ENCODE measurements at regions not wholly inside any gene's neighbourhood (a gene's known extent, or its start where the extent isn't known, plus 50 kb on each side); places are given as distances from the start of the nearest gene placed in this dataset.

DNA sequence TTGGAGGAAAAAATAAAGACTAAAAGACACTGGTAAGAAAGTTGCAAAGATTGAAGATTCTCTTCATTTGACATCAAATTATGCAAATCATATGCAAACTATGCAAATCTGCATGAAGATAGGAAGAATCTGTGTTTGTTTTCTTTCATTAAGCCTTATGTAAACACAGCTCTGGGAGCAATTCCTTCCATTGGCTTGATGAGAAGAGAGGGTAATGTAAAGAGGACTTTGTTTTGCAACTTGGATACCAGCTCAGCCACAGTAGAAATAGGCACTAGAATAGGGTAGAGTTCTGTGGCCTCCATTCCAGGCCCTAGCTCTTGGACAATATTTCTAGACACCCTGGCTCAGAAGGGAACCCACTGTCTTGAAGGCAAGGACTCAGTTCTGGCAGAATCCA lies 388.4 kb upstream of the RASGEF1B start:
- no peak for DNase-seq

DNA sequence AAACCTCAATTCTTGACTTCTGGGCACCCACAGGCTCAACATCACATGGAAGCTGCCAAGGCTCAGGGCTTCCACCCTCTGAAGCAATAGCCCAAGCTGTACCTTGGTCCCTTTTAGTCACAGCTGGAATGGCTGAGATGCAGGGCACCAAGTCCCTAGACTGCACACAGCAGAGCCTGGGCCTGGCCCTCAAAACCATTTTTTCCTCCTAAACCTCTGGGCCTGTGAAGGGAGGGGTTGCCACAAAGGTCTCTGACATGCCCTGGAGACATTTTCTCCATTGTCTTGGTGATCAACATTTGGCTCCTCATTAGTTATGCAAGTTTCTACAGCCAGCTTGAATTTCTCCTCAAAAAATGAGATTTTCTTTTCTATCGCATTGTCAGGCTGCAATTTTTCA lies 382.7 kb upstream of the RASGEF1B start:
- DNase-seq: no peak

DNA sequence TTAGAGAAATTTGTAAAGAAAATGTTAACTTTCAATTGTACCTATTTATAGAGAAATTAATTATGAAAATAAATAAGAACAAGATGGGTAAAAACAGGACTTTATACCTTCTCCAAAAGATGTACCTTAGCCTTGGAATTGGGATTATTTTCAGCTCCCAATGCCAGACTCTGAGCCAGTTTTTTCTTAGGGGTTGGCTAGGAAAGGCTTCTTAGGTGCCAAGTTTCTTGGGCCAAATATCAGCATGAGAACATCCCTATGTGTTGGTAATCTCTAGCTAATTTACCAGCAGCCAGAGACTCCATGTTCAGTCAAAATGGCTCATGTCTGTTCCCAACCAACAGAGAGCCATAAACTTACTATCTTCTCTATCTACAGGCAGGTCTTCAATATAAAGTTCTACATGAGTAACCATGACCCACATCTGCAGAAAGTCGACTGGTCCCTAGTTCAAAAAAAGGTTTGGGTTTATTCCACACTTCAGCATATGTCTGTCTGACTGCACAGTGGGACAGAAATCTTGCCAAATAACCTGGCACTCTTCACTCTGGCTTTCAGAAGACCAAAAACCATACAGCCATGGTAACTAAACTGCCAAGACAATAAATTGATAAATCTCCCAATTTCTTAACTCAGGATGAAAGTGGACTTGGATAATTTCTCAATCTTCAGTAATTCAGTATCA lies 380.5 kb upstream of the RASGEF1B start:
- no peak for DNase-seq

DNA sequence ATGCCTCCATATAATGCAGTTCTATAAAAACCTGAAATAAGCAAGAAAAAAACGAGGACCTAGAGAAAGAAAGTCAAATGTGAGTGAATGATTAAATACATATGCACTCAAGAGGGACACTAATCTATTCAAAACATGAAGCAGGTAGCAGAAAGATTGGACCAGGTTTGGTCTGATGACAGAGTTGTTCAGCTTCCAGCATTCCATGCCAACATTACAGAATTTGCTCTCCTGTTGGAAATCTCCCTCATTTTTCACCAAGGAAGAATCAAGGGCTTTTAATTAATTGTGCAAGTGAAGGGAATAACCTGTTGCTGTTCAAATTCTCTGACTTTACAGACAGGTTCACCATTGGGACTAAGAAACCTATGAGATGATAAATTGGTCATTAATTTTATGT lies 379.0 kb upstream of the RASGEF1B start:
- no peak for DNase-seq

DNA sequence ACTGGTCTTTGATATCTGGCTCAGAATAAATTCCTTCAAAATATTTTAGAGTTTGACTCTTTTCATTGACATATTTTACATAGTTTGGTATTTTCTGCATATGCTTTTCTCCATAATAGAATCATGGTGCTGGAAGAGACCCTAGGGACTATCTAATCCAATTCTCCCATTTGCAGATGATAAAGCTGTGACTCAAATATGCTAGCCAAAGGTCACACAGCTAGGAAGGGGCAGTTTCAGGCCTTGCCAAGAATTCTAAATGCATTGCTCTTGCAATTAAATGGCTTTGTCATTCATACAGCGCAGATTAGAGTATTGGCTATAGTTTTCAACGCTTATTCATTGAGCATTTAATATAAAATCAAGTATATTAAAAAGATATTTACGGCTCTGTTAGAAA lies 374.1 kb upstream of the RASGEF1B start:
- DNase-seq: no peak

DNA sequence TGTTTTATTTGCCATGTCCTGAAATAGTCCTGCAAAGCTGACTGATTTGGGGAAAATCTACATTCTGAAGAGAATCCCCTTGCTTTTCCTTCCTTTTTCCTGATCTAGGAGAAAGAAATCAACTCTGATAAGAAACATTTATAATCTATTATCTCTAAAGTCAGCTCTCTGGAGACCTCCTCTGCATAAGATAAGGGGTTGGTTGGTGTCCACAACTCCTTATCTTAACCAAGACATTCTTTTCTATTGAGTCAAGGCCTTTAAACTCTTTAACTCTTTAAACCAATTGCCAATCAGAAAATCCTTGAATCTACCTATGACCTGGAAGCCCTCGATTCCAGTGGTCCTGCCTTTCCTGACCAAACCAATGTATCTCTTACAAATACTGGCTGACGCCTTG lies 373.6 kb upstream of the RASGEF1B start:
- no peak for DNase-seq

DNA sequence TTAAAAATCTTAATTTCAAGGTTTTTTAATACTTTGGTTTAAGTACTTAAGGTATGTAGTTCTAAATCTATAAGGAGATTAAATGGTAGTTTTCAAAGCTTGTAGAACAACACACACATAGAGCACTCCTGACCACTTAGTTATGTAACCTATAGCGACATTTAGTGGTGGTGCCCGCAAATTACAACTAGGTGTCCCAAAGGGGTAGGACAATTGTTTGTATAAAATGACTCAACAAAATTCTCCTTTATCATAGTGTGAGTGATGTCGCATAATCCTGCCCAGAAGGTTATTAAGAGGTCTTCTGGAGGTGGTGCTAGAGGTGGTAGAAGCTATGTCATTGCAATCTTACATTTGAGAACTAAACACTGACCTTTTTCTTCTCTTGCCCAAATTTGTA lies 373.0 kb upstream of the RASGEF1B start:
- peak; percentile 61 for DNase-seq

DNA sequence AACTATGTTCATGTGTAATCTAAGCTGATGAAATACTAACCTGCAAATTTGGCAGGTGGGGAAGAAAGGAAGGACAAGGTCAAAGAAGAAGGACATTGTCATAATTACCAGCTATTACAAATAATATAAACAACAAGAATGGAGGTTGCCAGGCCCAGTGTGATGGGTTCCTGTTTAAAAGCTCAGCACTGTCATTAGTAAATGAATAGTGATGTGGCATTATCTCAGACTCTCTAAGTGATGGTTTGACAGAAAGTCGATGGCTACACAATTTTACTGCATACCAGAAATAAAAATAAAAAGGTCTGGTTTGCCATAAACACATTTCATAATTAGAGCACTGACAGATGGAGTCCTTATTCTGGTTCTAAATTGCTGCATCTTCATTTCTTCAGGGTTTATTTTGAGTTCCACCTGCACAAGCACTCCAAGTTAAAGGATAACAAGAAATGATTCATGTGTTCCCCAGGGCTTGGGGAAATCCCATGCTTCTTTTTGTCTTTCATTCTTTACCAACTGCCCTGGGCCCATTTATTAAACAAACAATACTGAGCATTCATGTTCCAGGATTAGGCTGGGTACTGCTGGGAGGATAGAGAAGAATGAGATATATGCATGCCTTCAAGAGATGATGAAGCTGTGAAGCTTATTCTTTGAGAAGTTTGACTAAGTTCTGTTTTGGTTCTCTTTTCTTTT lies 367.8 kb upstream of the RASGEF1B start:
- peak; percentile 72 for DNase-seq

DNA sequence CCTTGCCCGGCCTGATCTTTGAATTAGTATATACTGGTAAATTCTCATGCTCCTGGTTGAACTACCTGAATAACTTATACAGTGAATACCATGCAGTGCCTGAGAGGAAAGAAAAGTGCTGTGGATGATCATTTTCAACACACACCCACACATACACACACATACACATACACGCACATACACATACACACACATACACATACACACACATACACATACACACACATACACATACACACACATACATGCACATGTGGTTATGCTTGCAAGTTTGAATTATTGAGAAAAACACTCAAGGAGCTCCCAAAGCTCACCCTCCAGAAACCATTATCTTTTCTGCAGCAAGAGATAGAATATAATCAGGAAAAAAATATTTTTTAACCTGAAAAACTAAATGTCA lies 366.9 kb upstream of the RASGEF1B start:
- no peak for DNase-seq

DNA sequence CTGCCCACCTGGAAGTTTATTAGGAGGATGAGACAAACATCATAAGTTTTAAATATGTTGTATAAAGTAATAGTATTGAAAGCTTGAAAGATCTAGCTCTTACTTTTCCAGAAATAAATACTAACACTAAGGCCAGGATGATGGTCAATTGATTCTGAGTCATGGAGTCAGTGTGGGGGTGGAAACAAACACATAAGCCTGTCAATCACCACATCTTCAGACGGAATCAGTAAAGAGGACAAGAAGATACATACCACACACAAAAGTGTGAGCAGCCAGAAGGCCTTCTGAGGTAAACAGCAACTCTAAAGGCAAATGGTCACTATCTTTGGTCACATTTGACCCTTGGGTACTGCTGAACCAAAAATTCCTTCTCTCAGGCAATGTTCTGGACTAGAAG lies 365.0 kb upstream of the RASGEF1B start:
- no peak for DNase-seq

DNA sequence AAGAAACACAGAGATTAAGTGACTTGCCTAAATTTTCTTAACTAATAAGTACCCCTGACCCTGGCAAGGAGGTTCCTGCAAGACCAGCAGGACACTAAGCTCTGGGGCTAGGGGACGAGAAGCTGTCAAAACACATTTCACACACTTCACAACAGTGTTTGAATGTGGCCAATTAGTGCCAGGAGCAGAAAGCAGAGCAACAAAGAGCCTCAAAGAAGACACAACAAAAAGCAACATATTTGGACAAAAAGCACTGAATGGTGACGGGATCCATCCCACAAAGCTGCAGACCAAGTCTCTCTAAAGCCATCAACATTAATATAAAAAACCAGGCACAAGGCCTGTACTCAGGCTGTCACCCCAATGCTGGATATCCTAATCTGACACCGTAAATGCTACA lies 361.9 kb upstream of the RASGEF1B start:
- no peak for DNase-seq

DNA sequence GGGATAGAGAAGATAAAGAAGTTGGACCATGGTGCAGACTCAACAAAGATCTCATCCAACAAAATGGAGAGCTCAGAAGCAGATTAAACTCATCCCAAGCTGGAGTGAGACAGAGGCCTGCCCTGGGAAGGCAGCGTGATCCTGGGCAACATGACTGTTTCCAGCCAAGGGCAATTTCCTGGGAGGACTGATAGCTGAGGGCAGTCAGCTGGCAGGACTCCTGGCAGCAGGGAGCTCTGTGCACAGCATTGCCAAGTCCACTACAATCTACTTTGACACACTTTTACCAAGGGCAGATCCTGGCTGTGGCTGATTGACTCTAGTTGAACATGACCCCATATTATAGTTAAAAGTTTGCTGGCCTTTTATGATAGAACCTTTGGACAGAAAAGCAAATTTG lies 357.3 kb upstream of the RASGEF1B start:
- DNase-seq: no peak

DNA sequence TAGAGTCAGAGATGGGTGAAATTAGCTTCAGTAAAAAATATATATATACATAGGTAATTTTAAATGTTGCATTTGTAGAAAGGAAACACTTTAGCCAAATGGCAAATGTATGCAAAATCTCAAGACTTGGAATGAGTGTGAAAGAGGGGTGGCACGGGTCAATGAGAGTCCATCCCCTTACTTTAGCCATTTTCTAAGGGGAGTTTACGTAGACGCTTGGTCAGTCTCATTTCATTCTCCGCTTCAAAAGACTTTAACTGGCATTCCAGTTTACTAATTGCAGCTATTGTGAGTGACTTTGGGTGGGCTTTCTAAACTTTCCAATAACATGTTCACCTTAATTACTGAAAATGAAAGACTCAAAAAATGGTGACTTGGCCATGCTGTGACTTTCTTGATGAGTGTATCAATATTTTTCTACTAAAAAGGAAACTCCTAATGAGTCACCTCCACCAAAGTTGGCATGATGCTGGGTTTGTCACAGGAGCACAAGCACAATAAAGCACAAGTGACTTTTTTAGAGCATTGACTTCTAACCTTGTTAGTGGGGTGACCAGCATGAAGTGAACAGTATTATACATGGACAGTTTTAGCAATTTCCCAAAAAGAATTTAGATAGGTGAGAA lies 356.0 kb upstream of the RASGEF1B start:
- DNase-seq: no peak

DNA sequence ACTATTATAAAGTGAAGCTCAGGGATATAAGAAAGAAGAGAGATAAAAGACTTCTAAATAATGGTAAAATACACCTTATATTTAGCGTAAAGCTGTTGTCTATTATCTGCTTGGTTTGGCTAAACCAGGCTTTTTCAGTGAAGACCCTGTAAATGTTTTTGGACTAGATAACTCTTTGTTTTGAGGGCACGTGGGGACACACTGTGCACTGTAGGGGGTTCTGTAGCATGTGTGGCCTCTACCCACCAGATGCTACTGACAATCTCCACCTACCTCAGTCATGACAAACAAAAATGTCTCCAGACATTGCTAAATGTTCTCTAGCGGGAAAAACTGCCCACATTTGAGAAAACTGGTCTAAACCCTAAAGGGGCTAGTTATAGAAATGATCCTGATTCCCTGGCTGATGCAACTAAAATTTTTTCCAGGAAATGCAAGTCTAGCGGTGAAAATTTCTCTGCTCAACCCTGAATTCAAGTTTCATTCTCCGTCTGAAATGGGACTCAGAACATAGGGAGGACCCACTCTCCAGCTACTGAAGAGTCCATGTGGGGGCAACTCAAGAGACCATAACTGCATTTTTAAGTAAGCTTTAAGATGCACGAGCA lies 355.2 kb upstream of the RASGEF1B start:
- no peak for DNase-seq

DNA sequence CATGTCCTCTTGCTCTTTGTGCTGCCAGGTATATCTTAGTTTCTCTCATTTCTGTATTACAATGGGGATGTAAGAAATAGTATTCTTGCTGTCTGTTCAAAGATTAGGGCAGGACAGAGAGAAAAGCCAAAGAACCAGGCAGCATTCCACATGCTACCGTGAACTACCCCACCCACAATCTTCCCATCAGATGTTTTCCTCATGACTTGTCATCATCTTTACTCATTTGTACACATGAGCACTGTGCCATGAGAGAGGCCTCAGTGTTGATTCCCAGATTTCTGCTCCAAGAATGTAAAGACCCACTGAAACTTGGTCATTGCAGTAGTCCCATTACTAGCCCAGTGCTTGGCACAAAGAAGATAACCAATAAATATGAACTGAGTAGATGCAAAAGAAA lies 354.6 kb upstream of the RASGEF1B start:
- DNase-seq: no peak

DNA sequence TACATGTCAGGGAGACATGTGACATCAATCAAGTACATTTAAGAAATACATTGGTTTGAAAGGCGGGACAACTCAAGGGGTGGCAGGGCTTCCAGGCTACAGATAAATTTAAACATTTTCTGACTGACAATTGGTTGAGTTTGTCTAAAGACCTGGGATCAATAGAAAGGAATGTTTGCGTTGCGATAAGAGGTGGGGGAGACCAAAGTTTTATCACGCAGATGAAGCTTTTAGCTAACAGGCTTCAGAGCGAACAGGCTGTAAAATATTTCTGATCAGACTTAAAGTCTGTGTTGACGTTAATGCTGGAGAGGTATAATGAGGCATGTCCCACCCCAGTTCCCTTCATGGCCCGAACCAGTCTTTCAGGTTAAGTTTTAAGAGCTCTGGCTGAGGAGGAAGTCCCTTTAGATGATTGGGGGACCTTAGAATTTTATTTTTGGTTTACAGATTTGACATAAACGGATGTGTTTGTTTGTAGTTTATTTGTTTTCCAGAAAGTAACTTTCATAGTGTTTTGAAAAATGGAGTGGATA lies 346.7 kb upstream of the RASGEF1B start:
- DNase-seq: no peak

DNA sequence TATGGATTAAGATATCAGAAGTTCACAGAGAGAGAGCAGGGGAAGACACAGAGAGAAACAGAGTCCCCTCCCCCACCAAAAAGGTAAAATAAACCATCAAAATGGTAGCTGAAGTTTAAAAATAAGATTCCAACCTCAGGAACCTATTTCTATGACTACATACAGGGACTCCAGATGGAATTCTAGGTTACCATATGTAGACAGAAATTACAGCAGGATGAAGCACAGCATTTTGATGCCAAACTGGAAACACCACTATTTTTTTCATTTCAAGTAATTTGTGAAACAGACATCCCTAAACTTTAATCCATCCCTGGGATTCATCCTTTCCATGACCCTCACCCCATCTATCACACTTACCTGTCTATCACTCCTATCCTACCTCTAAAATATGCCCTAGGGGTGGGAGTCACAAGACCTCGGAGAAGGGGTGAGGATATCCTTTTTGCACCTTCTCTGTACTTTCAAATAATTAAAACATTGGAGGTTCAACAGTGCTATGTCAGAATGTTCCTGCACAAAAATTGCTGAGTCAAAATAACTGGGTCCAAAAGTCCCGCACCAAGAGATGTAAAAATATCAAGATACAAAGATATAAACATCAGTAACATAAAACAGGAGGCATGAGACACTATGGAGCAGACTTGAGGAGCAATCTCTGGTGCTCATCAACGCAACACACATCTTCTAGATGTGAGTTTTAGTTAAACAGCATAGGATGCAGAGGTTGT lies 344.5 kb upstream of the RASGEF1B start:
- DNase-seq: no peak

DNA sequence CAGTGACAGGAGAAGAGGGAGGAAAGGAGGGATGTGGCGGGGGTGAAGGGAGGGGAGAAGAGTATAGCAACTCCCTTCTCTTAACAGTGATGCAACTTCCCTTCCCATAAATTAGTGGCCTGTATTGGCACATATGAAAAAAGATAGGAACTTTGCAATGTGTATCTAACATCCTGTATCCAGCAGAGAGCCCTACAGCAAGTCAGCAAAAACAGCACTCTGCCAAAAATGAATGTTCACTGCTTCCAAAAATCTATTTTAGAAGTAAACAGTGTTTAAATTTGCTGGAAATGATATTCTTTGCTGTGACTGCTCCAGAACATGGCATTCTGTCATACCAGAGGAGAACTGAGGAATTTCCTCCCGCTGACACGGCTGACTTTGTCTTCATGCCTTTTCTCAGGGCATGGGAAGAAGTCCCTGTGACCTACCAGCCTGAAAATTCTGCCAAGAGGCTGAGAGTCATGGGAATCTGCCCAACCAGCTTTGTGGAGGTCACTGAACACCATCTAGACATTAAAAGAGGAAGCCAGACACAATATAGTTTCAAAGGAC lies 343.4 kb upstream of the RASGEF1B start:
- no peak for DNase-seq

DNA sequence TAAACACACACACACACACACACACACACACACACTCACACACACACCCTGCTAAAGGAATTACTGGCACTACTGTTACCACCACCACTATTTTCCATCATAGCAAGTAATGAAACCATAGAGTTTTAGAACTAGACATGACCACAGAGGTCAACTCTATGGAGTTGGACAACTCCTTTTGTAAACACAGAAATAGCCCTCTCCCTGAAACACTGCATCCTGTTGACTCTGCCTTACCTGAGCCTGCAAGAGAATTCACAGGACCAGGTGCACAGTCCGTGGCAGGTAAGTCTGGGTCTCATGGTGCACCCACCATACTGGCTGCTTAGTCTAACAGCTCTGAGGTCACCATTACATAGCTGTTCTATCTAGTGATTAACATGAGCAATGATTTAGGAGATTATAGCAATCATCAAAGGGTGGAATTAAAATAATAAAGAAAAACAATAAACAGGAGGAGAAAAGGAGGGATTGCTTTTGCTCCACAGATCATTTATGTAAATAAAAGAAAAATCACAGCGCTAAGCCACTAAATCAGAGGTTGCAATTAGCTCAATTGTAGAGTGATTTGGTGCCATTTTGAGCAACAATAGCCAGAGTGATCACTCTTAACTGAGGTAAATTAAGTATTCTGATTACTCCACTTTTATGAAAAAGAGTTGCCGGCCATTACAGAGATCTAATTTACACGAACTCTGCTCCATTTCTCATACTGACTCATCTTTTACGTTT lies 340.0 kb upstream of the RASGEF1B start:
- DNase-seq: no peak

DNA sequence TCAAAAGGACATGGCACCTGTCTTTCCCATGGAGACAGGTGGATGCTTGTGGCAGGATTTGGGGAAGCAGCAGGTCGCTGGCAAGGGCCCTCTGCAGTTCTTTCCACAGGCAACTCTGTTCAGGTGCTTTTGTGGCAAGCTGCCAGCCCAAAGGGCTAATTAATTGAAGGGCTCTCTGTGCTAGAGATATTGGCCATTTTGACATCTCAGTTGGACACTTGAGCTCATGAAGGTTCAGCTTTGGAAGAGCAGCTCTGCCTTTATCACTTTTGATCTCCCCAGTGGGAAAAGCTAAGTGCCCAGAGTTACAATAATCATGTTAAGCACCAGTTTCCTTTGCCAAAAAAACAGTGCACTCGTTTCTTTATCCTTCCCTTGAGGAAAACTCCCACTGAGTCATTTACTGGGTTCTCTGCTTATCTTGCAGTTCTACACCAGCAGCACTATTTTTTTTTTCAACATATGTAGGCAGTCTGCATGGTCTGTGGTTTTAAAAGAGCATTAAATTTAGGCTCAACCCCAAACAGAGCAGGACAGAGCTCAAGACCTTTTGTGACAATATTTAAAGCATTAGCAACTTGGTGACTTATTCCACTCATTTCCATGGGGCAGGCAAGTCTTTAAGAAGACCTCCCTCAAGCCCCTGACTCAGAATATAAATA lies 336.4 kb upstream of the RASGEF1B start:
- DNase-seq: peak; percentile 64

DNA sequence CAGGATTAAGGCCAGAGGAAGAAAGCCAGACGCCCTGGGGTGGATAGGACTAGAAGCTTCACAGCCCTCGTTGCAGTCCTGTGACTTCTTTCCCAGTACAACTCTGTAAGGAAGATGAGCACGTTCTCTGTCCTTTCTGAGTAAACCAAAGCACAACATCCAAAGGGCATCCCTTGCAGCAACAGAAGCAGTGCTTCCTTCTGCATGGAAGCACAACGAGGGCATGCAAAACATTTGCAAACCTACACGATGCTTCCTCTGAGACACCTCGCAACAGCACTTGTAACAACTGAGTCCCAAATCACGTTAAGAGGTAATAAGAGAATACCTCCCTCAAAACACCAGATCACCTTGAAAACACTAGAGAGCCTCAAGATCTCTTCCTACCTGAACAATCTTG lies 335.7 kb upstream of the RASGEF1B start:
- no peak for DNase-seq

Measured in NCI-H1417 treated with DMSO at 0.1 percent for 48 hours (cell line).